ENCODE measurements at regions not wholly inside any gene's neighbourhood (a gene's known extent, or its start where the extent isn't known, plus 50 kb on each side); places are given as distances from the start of the nearest gene placed in this dataset.

- Mint-ChIP-seq H3K27me3 (ENCODE audit: insufficient read depth) (no peaks in the 10 kb centered on the region), H3K4me1 (ENCODE audit: low read depth) (no peaks in the 10 kb centered on the region), H3K9me3 (peaks cover 13% of the 10 kb centered on the region), H3K27ac (no peak overlapping the region), H3K4me3 (no peak overlapping the region), H3K36me3 (ENCODE audit: low read depth) (no peaks in the 10 kb centered on the region)
- no peak for TF ChIP-seq CTCF (IDR thresholded peaks at IDR 0.05)
- DNase-seq: no peak
These were observed 282.7 kb downstream of the KCNN2 start for GRCh38 chr5:114644576-114644975.

- DNase-seq: no peak
- H3K4me3 Mint-ChIP-seq: no peak overlapping the region
- peaks cover 16% of the 10 kb centered on the region for H3K9me3 Mint-ChIP-seq
- H3K27ac Mint-ChIP-seq: no peak overlapping the region
- H3K27me3 Mint-ChIP-seq (ENCODE audit: insufficient read depth): no peaks in the 10 kb centered on the region
- H3K4me1 Mint-ChIP-seq (ENCODE audit: low read depth): no peaks in the 10 kb centered on the region
- no peak for TF ChIP-seq CTCF (IDR thresholded peaks at IDR 0.05)
- H3K36me3 Mint-ChIP-seq (ENCODE audit: low read depth): no peaks in the 10 kb centered on the region
These were observed 274.4 kb downstream of the KCNN2 start for GRCh38 chr5:114636271-114636670.

- Mint-ChIP-seq H3K27me3 (ENCODE audit: insufficient read depth) (no peaks in the 10 kb centered on the region), H3K36me3 (ENCODE audit: low read depth) (no peaks in the 10 kb centered on the region), H3K4me1 (ENCODE audit: low read depth) (no peaks in the 10 kb centered on the region), H3K9me3 (peaks cover 24% of the 10 kb centered on the region), H3K27ac (no peak overlapping the region), H3K4me3 (no peak overlapping the region)
- no peak for DNase-seq
- no peak for TF ChIP-seq CTCF (IDR thresholded peaks at IDR 0.05)
These were observed 273.4 kb downstream of the KCNN2 start for GRCh38 chr5:114634967-114635901.

GRCh38 chr5:114634517-114634916, 272.6 kb downstream of the KCNN2 start:
- no peak overlapping the region for H3K27ac Mint-ChIP-seq
- no peak overlapping the region for H3K4me3 Mint-ChIP-seq
- peaks cover 24% of the 10 kb centered on the region for H3K9me3 Mint-ChIP-seq
- no peak for DNase-seq
- TF ChIP-seq CTCF (IDR thresholded peaks at IDR 0.05): no peak
- H3K36me3 Mint-ChIP-seq (ENCODE audit: low read depth): no peaks in the 10 kb centered on the region
- H3K4me1 Mint-ChIP-seq (ENCODE audit: low read depth): no peaks in the 10 kb centered on the region
- H3K27me3 Mint-ChIP-seq (ENCODE audit: insufficient read depth): no peaks in the 10 kb centered on the region

GRCh38 chr5:114612406-114612805, 250.5 kb downstream of the KCNN2 start:
- H3K36me3 Mint-ChIP-seq (ENCODE audit: low read depth): no peaks in the 10 kb centered on the region
- no peak overlapping the region for H3K4me3 Mint-ChIP-seq
- TF ChIP-seq CTCF (IDR thresholded peaks at IDR 0.05): no peak
- no peaks in the 10 kb centered on the region for H3K27me3 Mint-ChIP-seq (ENCODE audit: insufficient read depth)
- H3K4me1 Mint-ChIP-seq (ENCODE audit: low read depth): no peaks in the 10 kb centered on the region
- peaks cover 28% of the 10 kb centered on the region; the same call in 1 of the 2 replicates for H3K9me3 Mint-ChIP-seq
- DNase-seq: no peak
- no peak overlapping the region for H3K27ac Mint-ChIP-seq
